ENCODE measurements at regions not wholly inside any gene's neighbourhood (a gene's known extent, or its start where the extent isn't known, plus 50 kb on each side); places are given as distances from the start of the nearest gene placed in this dataset.

- DNase-seq: no peak
- no peaks in the 10 kb centered on the region for H3K4me1 ChIP-seq
- TF ChIP-seq POLR2A (IDR thresholded peaks at IDR 0.05): no peak
- TF ChIP-seq POLR2AphosphoS5 (IDR thresholded peaks at IDR 0.05): no peak
- no peak for TF ChIP-seq CTCF (IDR thresholded peaks at IDR 0.05 in 8 of 11, conservative IDR thresholded peaks at IDR 0.05 in 3 of 11)
- no peaks in the 10 kb centered on the region for H3K36me3 ChIP-seq
- H3K4me3 ChIP-seq: no peak overlapping the region
- intact Hi-C loops (cut with DNase I; ENCODE audit: low total_unique reads): no loop called here
- 86 to 95% (median 90%) methylated on average over 4 of the region's 4 CpGs for WGBS, 5 donors
- no peak overlapping the region for H3K27ac ChIP-seq
- H3K9me3 ChIP-seq: peaks cover 0 to 16% (median 5%) of the 10 kb centered on the region in 8 donors
- no peaks in the 10 kb centered on the region for H3K27me3 ChIP-seq (replicated peaks in 1 of 7)
Measured at GRCh38 chr10:106158241-106158640, 1006.3 kb downstream of the SORCS1 start.

- Histone ChIP-seq H3K4me1 (no peaks in the 10 kb centered on the region), H3K27ac (no peak overlapping the region), H3K36me3 (no peaks in the 10 kb centered on the region), H3K9me3 (peaks cover 0 to 11% (median 2%) of the 10 kb centered on the region in 8 donors), H3K4me3 (no peak overlapping the region), H3K27me3 (replicated peaks in 1 of 7) (no peaks in the 10 kb centered on the region)
- TF ChIP-seq POLR2A (IDR thresholded peaks at IDR 0.05) (no peak), CTCF (IDR thresholded peaks at IDR 0.05 in 8 of 11, conservative IDR thresholded peaks at IDR 0.05 in 3 of 11) (no peak), POLR2AphosphoS5 (IDR thresholded peaks at IDR 0.05) (no peak)
- intact Hi-C loops (cut with DNase I; ENCODE audit: low total_unique reads): no loop called here
- DNase-seq: no peak
- 40 to 54% (median 45%) methylated on average over 2 of the region's 2 CpGs for WGBS, 5 donors
Measured at GRCh38 chr10:106147021-106147420, 1017.5 kb downstream of the SORCS1 start.

- H3K9me3 ChIP-seq: no peaks in the 10 kb centered on the region
- intact Hi-C loops (cut with DNase I; ENCODE audit: low total_unique reads): no loop called here
- no peaks in the 10 kb centered on the region for H3K4me1 ChIP-seq
- no peaks in the 10 kb centered on the region for H3K27me3 ChIP-seq (replicated peaks in 1 of 7)
- no peak for DNase-seq
- no peak overlapping the region for H3K27ac ChIP-seq
- H3K36me3 ChIP-seq: no peaks in the 10 kb centered on the region
- H3K4me3 ChIP-seq: no peak overlapping the region
- no peak for TF ChIP-seq POLR2A (IDR thresholded peaks at IDR 0.05)
- no peak for TF ChIP-seq POLR2AphosphoS5 (IDR thresholded peaks at IDR 0.05)
- no peak for TF ChIP-seq CTCF (IDR thresholded peaks at IDR 0.05 in 8 of 11, conservative IDR thresholded peaks at IDR 0.05 in 3 of 11)
Measured at GRCh38 chr10:106139915-106140314, 1024.6 kb downstream of the SORCS1 start.

GRCh38 chr10:106136175-106136574 is 1028.3 kb downstream of the SORCS1 start:
- Histone ChIP-seq H3K4me3 (no peak overlapping the region), H3K36me3 (no peaks in the 10 kb centered on the region), H3K27ac (no peak overlapping the region), H3K9me3 (no peaks in the 10 kb centered on the region), H3K27me3 (replicated peaks in 1 of 7) (no peaks in the 10 kb centered on the region), H3K4me1 (no peaks in the 10 kb centered on the region)
- no peak for DNase-seq
- intact Hi-C loops (cut with DNase I; ENCODE audit: low total_unique reads): no loop called here
- TF ChIP-seq POLR2A (IDR thresholded peaks at IDR 0.05) (no peak), POLR2AphosphoS5 (IDR thresholded peaks at IDR 0.05) (no peak), CTCF (IDR thresholded peaks at IDR 0.05 in 8 of 11, conservative IDR thresholded peaks at IDR 0.05 in 3 of 11) (no peak)

Measured in spleen (tissue), 11 donors.